GM10266 (cell line): ENCODE measurements at regions not wholly inside any gene's neighbourhood (a gene's known extent, or its start where the extent isn't known, plus 50 kb on each side); places are given as distances from the start of the nearest gene placed in this dataset.

Experiments
- DNase-seq: peaks from one replicate; pipeline ENCODE4 v3.0.0; 2012; ENCODE audit errors: extremely low spot score
- TF ChIP-seq, protein P1 (sequence below): IDR thresholded peaks from 2 replicates; pipeline ENCODE4 v1.5.1; 2012; ENCODE audit warnings: mild to moderate bottlenecking, low read depth; ENCODE audit not compliant: control insufficient read depth, insufficient read depth; ENCODE audit errors: missing control alignments

DNA sequence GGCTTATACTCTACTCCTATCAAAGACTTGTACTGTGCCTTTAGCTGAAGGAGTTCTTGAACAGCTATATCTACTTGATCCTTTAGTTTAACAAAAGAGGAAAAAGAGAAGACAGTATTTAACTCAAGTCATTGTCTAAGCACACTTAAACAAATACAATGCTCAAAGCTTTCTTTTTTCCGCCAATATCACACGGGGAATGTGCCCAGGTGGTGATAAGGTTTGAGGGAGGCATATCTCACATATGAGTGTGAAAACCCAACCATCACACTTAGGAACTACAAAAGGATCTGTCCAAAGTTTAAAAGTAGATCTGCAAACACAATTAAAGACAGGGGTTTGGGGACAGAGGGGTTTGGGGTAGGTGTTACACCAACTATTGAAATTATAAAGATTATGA, 59.0 kb upstream of the SLC30A10 start:
- no peak for DNase-seq
- TF ChIP-seq, protein P1, sequence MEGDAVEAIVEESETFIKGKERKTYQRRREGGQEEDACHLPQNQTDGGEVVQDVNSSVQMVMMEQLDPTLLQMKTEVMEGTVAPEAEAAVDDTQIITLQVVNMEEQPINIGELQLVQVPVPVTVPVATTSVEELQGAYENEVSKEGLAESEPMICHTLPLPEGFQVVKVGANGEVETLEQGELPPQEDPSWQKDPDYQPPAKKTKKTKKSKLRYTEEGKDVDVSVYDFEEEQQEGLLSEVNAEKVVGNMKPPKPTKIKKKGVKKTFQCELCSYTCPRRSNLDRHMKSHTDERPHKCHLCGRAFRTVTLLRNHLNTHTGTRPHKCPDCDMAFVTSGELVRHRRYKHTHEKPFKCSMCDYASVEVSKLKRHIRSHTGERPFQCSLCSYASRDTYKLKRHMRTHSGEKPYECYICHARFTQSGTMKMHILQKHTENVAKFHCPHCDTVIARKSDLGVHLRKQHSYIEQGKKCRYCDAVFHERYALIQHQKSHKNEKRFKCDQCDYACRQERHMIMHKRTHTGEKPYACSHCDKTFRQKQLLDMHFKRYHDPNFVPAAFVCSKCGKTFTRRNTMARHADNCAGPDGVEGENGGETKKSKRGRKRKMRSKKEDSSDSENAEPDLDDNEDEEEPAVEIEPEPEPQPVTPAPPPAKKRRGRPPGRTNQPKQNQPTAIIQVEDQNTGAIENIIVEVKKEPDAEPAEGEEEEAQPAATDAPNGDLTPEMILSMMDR, result no peak

DNA sequence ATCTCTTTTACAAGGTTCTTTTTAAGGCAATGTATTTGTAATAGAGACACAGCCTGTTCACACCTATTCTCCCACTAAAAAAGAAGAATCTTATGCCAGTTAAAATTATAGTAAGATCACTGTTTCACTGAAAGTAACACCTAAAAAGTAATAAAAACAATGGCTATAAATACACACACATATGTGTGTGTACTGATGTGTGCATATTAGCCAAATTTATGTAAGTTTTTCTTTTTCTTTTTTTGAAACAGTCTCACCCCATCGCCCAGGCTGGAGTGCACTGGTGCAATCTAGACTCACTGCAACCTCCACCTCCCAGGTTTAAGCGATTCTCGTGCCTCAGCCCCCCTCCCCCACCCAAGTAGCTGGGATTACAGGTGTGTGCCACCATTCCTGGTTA, 56.8 kb upstream of the SLC30A10 start:
- DNase-seq, result no peak
- TF ChIP-seq, protein P1, result no peak
